NT2/D1 (cell line): ENCODE measurements at regions not wholly inside any gene's neighbourhood (a gene's known extent, or its start where the extent isn't known, plus 50 kb on each side); places are given as distances from the start of the nearest gene placed in this dataset.

Experiments used
- YY1 ChIP-seq: IDR thresholded peaks from 2 replicates; pipeline ENCODE4 v1.6.1; 2011; ENCODE audit not compliant: insufficient read length, insufficient read depth
- ZNF274 ChIP-seq: IDR thresholded peaks from 2 replicates; pipeline ENCODE4 v1.6.1; 2011; ENCODE audit warnings: mild to moderate bottlenecking, low read depth, low read length

DNA sequence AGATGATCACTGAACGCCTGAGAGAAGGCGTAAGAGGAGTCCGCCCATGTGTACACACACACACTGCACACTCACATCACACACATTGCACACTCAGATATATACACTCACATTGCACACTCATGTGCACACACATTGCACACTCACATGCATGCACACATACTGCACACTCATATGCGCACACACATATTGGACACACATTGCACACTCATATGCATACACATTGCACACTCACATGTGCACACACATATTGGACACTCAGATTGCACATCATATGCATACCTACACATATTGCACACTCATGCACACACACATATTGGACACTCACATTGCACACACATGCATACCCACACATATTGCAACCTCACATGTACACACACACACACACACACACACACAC lies 163.2 kb downstream of the WSCD1 start:
- no peak for TF ChIP-seq ZNF274
- no peak for TF ChIP-seq YY1
